DOHH2 (cell line): ENCODE measurements at regions not wholly inside any gene's neighbourhood (a gene's known extent, or its start where the extent isn't known, plus 50 kb on each side); places are given as distances from the start of the nearest gene placed in this dataset.

ENCODE experiments used
- EZH2phosphoT487 ChIP-seq: fragments of 200-600 bp; sonication (generic); IDR thresholded peaks from 2 replicates; pipeline ENCODE4 v1.6.1; 2017; ENCODE audit warnings: borderline replicate concordance, mild to moderate bottlenecking, antibody characterized with exemption, low read length, moderate library complexity, mixed read lengths
- TF ChIP-seq, protein P1 (sequence below): fragments of 200-600 bp; sonication (generic); IDR thresholded peaks from one replicate; pipeline ENCODE4 v1.5.1; 2014; ENCODE audit warnings: antibody characterized with exemption, mild to moderate bottlenecking, low read depth, low read length; ENCODE audit not compliant: poor library complexity, severe bottlenecking

DNA sequence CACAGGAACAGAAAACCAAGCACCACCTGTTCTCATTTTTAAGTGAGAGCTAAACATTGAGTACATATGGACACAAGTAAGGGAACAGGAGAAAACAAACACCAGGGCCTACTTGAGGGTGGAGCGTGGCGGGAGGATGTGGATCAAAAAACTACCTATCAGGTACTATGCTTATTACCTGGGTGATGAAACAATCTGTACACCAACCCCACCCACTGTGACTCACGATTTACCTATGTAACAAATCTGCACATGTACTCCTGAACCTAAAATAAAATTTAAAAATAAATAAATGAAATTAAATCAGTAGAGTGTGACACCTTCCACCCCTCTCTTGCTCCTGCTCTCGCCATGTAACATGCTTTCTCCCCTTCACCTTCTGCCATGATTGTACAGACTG lies 615.5 kb downstream of the RPL10L start:
- TF ChIP-seq, protein P1, sequence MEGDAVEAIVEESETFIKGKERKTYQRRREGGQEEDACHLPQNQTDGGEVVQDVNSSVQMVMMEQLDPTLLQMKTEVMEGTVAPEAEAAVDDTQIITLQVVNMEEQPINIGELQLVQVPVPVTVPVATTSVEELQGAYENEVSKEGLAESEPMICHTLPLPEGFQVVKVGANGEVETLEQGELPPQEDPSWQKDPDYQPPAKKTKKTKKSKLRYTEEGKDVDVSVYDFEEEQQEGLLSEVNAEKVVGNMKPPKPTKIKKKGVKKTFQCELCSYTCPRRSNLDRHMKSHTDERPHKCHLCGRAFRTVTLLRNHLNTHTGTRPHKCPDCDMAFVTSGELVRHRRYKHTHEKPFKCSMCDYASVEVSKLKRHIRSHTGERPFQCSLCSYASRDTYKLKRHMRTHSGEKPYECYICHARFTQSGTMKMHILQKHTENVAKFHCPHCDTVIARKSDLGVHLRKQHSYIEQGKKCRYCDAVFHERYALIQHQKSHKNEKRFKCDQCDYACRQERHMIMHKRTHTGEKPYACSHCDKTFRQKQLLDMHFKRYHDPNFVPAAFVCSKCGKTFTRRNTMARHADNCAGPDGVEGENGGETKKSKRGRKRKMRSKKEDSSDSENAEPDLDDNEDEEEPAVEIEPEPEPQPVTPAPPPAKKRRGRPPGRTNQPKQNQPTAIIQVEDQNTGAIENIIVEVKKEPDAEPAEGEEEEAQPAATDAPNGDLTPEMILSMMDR: no peak
- TF ChIP-seq EZH2phosphoT487: no peak
